Gastrocnemius medialis (tissue), 4 donors: ENCODE measurements at regions not wholly inside any gene's neighbourhood (a gene's known extent, or its start where the extent isn't known, plus 50 kb on each side); places are given as distances from the start of the nearest gene placed in this dataset.

Experiments used
- POLR2A ChIP-seq, 2 donors: fragments of 450-650 bp; IDR thresholded peaks; one replicate each; pipeline ENCODE4 v1.6.1; 2017; ENCODE audit warnings: antibody characterized with exemption in 2 of 2, mild to moderate bottlenecking in 2 of 2, moderate library complexity in 2 of 2
- TF ChIP-seq, protein P1 (sequence below), 5 experiments: fragments of 450-650 bp in 3 of 5; fragments of 200-600 bp in 2 of 5; sonication (generic) in 2 of 5; IDR thresholded peaks in 4 of 5; conservative IDR thresholded peaks in 1 of 5; 1 replicate in 4 of 5; 2 replicates in 1 of 5; pipeline ENCODE4 v1.5.1; 2016 to 2019; ENCODE audit warnings: antibody characterized with exemption in 5 of 5, mild to moderate bottlenecking in 3 of 5, moderate library complexity in 3 of 5

DNA sequence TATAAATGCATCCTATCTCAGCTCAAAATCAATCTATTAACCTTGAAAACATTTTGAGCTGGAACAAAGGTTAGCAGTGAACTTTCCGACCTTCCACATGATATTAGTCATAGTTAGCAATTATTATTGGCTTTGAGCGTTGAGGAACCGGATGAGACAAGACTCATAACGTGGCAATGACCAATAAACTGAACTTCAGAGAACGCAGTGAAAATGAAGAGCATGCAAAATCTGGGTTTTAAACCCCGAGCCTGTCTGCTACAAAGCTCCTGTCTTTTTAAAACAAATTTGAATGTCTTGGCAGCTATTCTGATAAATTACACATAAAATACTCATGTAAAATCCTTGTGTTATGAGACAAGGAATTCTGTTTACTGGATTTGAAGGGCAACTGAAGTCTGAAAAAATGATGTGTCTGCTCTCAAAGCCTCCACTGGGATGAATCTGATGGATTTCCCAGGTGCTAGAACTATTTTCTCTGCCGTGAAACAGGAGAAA, 74.7 kb upstream of the ITGB1 start:
- TF ChIP-seq, protein P1, sequence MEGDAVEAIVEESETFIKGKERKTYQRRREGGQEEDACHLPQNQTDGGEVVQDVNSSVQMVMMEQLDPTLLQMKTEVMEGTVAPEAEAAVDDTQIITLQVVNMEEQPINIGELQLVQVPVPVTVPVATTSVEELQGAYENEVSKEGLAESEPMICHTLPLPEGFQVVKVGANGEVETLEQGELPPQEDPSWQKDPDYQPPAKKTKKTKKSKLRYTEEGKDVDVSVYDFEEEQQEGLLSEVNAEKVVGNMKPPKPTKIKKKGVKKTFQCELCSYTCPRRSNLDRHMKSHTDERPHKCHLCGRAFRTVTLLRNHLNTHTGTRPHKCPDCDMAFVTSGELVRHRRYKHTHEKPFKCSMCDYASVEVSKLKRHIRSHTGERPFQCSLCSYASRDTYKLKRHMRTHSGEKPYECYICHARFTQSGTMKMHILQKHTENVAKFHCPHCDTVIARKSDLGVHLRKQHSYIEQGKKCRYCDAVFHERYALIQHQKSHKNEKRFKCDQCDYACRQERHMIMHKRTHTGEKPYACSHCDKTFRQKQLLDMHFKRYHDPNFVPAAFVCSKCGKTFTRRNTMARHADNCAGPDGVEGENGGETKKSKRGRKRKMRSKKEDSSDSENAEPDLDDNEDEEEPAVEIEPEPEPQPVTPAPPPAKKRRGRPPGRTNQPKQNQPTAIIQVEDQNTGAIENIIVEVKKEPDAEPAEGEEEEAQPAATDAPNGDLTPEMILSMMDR (IDR thresholded peaks at IDR 0.05 in 4 of 5, conservative IDR thresholded peaks at IDR 0.05 in 1 of 5), result no peak
- TF ChIP-seq POLR2A (IDR thresholded peaks at IDR 0.05), result no peak
